GM19463 (cell line): ENCODE measurements at regions not wholly inside any gene's neighbourhood (a gene's known extent, or its start where the extent isn't known, plus 50 kb on each side); places are given as distances from the start of the nearest gene placed in this dataset.

ENCODE experiments used
- ATAC-seq: cut with Tn5 transposase; IDR thresholded peaks from one replicate; pipeline ENCODE4 v1.9.1; 2021; ENCODE audit warnings: mild to moderate bottlenecking, moderate library complexity; ENCODE audit not compliant: unreplicated experiment

DNA sequence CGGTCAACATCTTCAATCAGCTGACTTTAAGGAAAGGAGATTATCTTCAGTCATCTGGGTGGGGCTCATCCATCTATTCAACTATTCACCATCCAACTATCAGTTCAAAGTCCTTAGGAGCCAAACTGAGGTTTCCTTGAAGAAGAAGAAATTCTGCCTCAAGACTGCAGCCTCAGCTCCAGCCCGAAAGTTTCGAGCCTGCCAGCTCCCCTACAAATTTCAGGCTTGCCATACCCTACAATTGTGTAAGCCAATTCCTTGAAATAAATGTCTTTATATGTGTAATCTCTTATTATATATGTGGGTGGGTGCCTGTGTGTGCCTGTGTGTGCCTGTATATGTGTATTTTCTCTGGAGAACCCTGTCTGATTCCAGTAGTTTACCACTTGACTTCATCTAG is 447.8 kb downstream of the INHBA start:
- no peak for ATAC-seq

DNA sequence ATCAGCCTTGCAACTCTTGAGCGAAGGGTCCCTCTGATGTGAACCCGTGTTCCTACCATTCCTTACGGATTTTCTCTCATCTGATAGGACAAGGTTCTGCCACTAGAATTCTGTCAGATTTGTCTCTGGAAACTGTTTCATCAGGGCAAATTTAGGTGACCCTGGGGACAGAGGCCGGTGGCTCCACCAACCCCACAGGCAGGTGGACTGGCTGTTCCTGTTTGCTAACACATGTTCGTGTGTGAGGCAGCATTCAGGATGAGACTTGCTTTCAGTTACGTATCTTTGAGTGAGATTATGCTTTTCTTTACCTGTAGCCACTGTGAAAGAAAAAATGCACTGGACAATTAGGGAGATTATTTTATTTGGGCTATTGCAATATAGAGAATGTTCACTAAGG is 449.9 kb downstream of the INHBA start:
- ATAC-seq, result no peak

DNA sequence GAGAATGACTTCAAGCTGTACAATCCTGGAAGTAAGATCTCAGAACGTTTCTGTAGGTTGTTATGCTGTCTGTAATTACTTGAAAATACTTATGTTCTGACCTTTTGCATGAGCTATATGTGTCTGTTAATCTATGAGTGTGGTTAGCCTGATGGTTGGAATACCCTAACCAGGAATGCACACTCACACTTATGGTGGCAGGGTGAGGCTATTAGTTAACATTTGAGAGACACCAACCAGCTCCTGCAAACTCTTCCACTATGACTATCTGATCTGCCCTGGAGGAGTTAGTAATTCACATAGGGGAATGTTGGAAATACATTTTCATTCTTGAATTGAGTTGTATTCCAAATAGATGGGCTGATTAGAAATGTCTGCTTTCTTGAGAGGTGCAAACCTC is 450.3 kb downstream of the INHBA start:
- ATAC-seq, result no peak

GRCh38 chr7:41247143-41247865 is 455.6 kb downstream of the INHBA start:
- ATAC-seq, result no peak

DNA sequence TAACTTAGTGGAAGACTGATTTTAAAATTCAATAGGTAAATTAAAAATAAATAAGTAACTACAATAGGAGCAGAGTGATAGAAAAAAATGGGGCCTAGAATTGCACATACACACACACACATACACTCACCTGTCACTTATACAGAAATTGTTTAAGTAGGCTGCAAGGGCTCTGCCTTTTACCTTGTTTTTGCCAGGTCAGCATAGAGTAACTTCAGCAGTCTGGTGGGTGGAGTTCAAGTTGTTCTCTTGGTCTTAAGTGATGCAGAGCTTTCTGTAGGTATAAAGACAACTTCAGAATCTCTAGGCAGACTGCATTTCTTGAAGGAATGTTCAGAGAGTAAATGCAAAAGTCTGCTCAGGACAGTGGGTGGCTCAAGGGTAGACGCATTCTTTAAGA is 457.0 kb downstream of the INHBA start:
- ATAC-seq, result no peak

DNA sequence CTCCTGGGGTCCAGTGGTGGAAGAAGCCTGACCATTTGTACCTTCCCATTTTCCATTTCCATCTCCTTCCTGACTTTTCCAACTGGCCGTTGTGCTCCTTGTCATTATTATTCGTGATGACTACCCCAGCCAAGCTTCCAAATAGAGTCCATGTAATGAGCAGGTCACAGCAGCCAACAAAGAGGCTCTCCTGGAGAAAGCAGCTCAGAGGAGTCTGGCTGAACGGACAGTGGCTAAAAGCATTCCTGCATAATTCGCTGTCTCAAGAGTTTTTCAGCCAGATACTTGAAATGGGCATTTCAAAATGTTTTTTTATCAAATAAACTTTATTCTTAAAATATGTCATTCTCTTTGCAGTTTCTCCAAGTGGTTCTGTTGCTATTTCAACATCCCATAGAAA is 458.6 kb downstream of the INHBA start:
- ATAC-seq, result no peak

DNA sequence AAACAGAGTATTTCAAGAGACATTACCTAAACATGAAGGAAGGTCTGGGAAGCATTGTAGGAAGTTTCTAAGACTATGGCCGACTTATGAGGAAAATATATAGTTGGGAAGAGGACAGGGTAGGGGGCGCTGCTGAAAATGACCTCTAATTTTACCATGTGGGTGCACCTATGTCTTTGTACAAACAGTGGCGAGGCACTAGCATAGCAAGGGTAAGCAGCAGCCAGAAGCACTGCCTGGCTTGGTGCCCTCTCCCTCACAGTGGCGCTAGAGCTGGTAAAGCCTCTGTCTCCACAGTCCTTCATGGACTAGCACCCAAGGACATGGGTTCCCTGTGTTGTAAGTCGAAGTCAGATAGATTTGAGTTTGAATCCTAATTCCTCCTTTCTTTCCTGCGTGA is 461.2 kb downstream of the INHBA start:
- ATAC-seq, result no peak

DNA sequence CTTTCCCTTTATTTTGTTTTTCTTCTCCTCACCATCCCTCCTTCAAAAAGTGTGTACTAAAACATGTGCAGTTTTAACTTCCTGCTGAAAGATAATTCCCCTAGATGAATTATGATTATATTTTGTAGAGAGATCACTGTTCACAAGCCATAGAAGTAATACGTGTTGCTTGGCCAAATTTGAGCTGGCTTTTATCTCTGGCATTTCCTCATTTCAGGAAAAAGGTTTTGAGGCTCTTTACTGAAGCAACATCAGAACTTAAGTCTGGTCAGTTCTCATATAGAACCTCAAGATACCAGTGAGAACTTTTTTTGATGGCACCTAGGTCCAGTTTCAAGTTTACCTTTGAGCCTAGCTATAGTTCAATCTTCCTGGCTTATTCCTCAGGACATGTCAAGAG is 463.3 kb downstream of the INHBA start:
- no peak for ATAC-seq

GRCh38 chr7:41238851-41239331 is 464.0 kb downstream of the INHBA start:
- no peak for ATAC-seq

GRCh38 chr7:41237956-41238355 is 464.9 kb downstream of the INHBA start:
- ATAC-seq, result no peak

GRCh38 chr7:41232086-41232485 is 470.8 kb downstream of the INHBA start:
- ATAC-seq, result no peak

GRCh38 chr7:41224063-41224763 is 478.7 kb downstream of the INHBA start:
- ATAC-seq, result no peak

- ATAC-seq, result no peak
Measured at GRCh38 chr7:41222746-41223145, 480.1 kb downstream of the INHBA start.

DNA sequence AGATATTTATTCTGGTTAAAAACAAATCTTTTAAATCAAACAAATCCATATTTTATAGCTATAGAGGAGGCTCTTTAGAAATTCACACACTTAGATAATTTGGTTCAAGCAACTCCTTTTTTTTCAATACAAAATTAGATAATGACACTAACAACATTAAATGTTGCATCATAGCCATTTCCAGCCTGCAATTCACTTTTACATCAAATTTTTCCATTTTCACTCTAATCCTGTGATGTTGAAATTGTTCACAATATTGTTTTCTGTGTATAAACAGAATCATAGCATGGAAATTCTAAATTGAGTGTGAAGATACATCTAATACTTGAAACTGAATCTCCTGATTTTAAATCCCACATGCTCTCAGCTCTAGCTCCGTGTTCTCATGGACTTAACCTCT is 482.6 kb downstream of the INHBA start:
- ATAC-seq, result no peak

- ATAC-seq, result no peak
Measured at GRCh38 chr7:41219276-41219675, 483.6 kb downstream of the INHBA start.

DNA sequence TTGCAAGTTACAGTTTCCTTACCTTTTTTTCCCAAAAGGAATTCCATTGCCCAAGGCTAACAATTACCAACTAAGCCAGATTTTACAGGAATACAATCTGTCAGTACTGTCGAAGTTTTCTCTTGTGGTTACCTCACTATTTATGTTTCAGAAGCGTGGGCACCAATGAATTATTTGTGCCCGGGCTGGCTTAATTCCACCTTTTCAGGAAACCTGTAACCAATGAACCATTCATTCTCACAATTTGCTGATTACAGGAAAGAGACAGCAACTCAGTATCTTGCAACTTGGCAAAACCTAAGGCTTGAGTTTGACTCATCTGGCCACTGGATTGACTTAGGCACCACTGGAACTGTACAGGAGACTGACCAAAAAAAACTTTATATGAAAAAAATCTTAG is 485.6 kb downstream of the INHBA start:
- no peak for ATAC-seq

DNA sequence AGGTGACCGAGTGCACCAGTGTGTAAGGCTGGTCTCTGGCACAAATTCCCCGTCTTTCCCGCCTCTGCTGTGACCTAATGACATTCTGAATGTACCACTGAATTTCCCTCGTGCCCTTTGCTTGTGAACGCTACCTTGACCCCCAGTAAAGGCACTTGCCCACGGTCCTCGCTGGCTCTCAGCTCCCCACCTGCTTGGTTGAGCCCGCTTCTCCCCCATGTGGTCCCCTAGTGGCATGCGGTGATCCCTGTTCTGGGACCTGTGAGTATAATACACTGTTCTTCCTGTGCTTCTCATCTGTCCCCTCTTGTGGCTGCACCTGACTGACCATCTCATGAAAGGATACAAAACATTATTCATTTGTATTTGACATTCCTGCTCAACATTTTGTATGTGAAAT is 495.7 kb downstream of the INHBA start:
- ATAC-seq, result no peak

GRCh38 chr7:41206267-41206666 is 496.6 kb downstream of the INHBA start:
- peak; percentile 45 for ATAC-seq

- ATAC-seq, result peak; percentile 70
Measured at GRCh38 chr7:41205600-41205999, 497.3 kb downstream of the INHBA start.

- ATAC-seq, result no peak
Measured at GRCh38 chr7:41203542-41203941, 499.3 kb downstream of the INHBA start.

DNA sequence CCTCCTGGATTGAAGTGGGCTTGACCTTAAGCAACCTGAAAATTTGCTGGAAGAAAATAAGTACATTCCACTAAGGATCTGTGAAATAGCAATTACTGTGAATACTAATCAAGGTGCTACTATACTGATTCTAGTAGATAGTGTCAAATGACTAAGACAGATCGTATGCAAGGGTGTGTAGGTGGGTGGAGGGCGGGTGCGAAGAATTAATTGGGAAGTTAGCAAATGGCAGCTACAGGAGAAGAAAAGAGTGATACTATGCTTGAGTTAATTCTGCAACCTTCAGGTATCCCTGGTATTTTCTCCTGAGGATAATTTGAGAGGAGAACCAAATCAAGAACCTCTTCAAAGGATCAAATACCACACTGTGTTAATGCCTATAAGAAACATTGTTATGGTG is 501.9 kb downstream of the INHBA start:
- ATAC-seq, result no peak

DNA sequence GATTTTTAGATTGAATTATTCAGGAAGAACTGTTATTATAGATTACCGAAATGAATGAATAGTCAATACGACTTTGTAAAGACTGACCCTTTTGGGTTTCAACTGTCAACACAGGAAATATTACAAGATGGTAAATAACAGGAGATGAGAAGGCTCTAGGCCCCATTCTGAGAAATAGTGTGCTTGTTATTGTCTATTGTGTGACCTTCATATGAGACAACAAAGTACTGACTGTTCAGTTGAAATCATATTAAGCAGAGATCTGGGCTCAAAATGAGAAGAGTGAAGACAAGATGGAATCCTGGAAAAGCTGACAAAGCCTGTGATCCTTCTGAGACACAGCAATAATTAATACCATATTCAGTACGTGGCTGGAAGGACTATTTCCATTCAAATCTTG is 503.8 kb downstream of the INHBA start:
- ATAC-seq, result no peak

GRCh38 chr7:41198502-41198901 is 504.4 kb downstream of the INHBA start:
- no peak for ATAC-seq
